ENCODE measurements at regions not wholly inside any gene's neighbourhood (a gene's known extent, or its start where the extent isn't known, plus 50 kb on each side); places are given as distances from the start of the nearest gene placed in this dataset.

GRCh38 chr9:89905606-89906338 is 301.0 kb downstream of the GADD45G start:
- no peaks in the 10 kb centered on the region for H3K9me3 Mint-ChIP-seq

GRCh38 chr9:89911721-89912604 is 307.2 kb downstream of the GADD45G start:
- H3K36me3 Mint-ChIP-seq = no peaks in the 10 kb centered on the region
- H3K9me3 Mint-ChIP-seq = no peaks in the 10 kb centered on the region
- H3K27ac Mint-ChIP-seq = no peak overlapping the region
- DNase-seq (ENCODE audit: low spot score in 2 of 2) = no peak
- ATAC-seq = no peak

More at GRCh38 chr9:89905606-89906338, 301.0 kb downstream of the GADD45G start:
- Mint-ChIP-seq H3K36me3 (no peaks in the 10 kb centered on the region), H3K27ac (no peak overlapping the region)
- ATAC-seq = no peak
- DNase-seq (ENCODE audit: low spot score in 2 of 2) = no peak

- no peak for ATAC-seq
- H3K9me3 Mint-ChIP-seq = no peaks in the 10 kb centered on the region
Measured at GRCh38 chr9:89912605-89912953, 307.8 kb downstream of the GADD45G start.

DNA sequence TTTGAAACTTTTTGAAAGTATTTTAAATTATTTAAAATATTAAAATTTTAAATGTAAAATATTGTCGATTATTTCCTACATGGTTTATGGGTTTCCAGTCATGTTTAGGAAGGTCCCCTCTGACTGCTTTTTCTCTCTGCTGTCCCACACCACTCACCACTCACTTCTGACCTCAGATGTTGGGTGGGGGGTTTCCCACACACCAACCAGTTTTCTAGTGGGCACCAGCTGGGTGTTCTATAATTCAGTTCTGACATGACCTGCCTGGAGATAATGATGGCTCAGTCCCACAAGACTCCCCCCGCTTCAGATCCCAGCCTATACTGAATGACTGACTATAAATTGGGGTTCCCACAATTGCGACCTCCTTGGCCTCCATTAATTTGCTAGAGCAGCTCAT is 310.4 kb downstream of the GADD45G start:
- H3K27ac Mint-ChIP-seq = no peak overlapping the region
- H3K36me3 Mint-ChIP-seq = no peaks in the 10 kb centered on the region
- H3K9me3 Mint-ChIP-seq = no peaks in the 10 kb centered on the region
- DNase-seq (ENCODE audit: low spot score in 2 of 2) = no peak
- peak in 1 of 2 donors; percentile 8 for ATAC-seq

More at GRCh38 chr9:89912605-89912953, 307.8 kb downstream of the GADD45G start:
- DNase-seq (ENCODE audit: low spot score in 2 of 2) = no peak
- Mint-ChIP-seq H3K36me3 (no peaks in the 10 kb centered on the region), H3K27ac (no peak overlapping the region)

GRCh38 chr9:89916001-89916597 is 311.3 kb downstream of the GADD45G start:
- Mint-ChIP-seq H3K9me3 (no peaks in the 10 kb centered on the region), H3K27ac (no peak overlapping the region), H3K36me3 (no peaks in the 10 kb centered on the region)
- DNase-seq (ENCODE audit: low spot score in 2 of 2) = no peak
- ATAC-seq = no peak

DNA sequence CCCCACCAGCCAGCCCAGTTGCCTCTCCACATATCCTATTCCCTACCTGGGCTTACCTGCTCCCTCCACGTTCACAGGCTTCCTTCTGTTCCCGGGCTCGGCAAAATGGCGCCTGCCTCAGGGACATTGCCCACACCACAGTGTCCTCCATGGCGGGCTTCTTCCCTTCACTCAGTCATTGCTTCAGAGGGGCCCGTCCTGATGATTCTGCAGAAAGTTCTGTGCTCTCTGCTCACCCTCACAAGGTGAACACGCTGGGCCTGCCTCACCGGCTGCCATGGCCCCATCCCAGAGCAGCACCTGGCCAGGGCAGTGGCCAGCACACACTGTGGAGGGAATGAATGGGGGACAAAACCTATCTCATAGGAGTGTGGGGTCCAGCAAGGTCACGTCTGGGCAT is 313.0 kb downstream of the GADD45G start:
- Mint-ChIP-seq H3K36me3 (no peaks in the 10 kb centered on the region), H3K27ac (no peak overlapping the region), H3K9me3 (no peaks in the 10 kb centered on the region)
- DNase-seq (ENCODE audit: low spot score in 2 of 2) (no peak), ATAC-seq (no peak)

GRCh38 chr9:89919171-89919681 is 314.4 kb downstream of the GADD45G start:
- Mint-ChIP-seq H3K27ac (no peak overlapping the region), H3K36me3 (no peaks in the 10 kb centered on the region), H3K9me3 (no peaks in the 10 kb centered on the region)
- DNase-seq (ENCODE audit: low spot score in 2 of 2) (peak in 1 of 2 donors; percentile 43), ATAC-seq (peak; percentile 64 to 73)

DNA sequence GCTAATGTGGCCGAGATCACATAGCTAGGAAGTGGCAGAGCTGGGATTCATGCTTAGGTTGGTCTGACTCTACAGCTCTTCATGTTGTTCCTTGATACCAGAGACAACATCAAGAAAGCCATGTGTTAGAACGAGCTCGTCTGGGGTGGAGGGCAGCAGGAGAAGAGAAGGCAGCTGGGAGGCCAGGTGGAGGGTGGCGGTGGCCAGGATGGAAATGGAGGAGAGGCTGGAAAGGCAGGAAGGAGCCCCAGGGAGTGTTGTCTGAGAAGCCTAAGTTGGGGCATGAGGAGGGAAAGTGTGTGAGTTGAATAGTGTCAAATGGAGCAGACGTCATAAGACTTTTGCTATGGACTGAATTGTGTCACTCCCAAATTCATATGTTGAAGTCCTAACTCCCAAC is 315.3 kb downstream of the GADD45G start:
- DNase-seq (ENCODE audit: low spot score in 2 of 2) (no peak), ATAC-seq (no peak)
- no peak overlapping the region for H3K27ac Mint-ChIP-seq
- H3K9me3 Mint-ChIP-seq = no peaks in the 10 kb centered on the region
- H3K36me3 Mint-ChIP-seq = no peaks in the 10 kb centered on the region

- DNase-seq (ENCODE audit: low spot score in 2 of 2) (no peak), ATAC-seq (no peak)
- no peak overlapping the region for H3K27ac Mint-ChIP-seq
- H3K36me3 Mint-ChIP-seq = no peaks in the 10 kb centered on the region
- no peaks in the 10 kb centered on the region for H3K9me3 Mint-ChIP-seq
Measured at GRCh38 chr9:89920951-89921350, 316.1 kb downstream of the GADD45G start.

- Mint-ChIP-seq H3K36me3 (no peaks in the 10 kb centered on the region), H3K9me3 (no peaks in the 10 kb centered on the region), H3K27ac (no peak overlapping the region)
- ATAC-seq = no peak
- DNase-seq (ENCODE audit: low spot score in 2 of 2) = no peak
Measured at GRCh38 chr9:89922099-89922498, 317.3 kb downstream of the GADD45G start.

DNA sequence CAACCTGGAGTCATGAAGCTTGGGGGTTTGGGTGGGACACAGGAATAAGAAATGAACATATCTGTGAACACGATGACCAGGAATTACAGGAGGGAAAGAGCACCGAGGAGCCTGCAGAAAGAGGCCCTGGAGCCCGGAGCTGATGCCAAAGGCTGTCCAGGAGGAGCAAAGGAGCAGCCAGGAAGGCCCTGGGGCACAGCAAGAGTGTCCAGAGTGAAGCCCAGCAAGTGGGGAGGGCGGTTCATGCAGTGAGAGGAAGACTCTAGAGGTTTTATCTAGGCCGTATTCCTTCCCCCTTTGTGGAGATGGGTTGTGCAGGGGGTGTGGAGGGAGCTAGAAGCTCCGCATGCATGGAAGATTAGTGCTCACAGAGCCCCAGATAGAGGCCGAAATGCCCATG is 318.4 kb downstream of the GADD45G start:
- no peaks in the 10 kb centered on the region for H3K9me3 Mint-ChIP-seq
- ATAC-seq (no peak), DNase-seq (ENCODE audit: low spot score in 2 of 2) (no peak)
- H3K27ac Mint-ChIP-seq = peak overlapping the region in 1 of 2 donors; percentile 85
- no peaks in the 10 kb centered on the region for H3K36me3 Mint-ChIP-seq

DNA sequence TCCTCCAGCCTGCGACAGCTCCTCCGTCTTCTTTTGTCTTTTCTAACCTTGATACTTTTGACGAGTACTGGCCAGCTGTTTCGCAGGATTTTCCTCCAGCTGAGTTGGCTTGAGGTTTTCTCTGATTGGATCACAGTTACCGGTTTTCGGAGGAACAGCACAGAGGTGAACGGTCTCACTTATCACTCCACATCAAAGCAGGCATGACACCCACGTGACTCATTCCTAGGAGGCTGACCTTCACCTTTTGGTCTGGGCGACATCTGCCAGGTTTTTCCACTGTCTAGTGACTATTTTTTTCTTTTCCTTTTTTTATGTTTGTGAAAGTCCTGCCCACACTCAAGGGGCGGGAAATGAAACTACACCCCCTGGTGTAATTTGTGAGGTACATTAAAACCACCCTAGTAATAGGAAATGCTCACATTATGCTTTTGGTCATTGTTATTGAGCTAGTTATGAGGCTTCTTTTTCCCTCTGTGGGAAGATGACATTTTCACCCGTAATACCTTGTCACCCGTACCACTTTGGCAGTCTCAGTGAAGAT is 319.2 kb downstream of the GADD45G start:
- ATAC-seq = peak; percentile 84 to 88

DNA sequence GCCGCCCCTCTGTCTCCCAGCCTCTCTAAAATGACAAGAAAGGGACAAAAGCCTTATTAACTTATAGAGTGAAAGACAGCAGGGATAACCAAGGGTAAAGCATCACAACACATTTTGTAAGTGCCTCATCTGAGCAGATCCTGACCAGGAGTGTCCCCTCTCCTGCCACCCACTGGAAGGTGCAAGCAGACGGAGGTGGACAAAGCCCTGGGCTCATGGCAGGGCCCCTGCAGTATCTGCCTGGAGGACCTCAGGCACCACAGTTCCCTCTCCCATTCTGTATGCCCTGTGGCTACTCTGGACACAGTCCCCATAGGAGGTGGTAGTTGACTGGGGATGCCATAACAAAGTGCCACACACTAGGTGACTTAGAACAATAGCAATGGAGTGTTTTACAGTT is 319.8 kb downstream of the GADD45G start:
- ATAC-seq = no peak
- DNase-seq (ENCODE audit: low spot score in 2 of 2) = no peak
- Mint-ChIP-seq H3K27ac (peak overlapping the region; percentile 75 to 85), H3K9me3 (no peaks in the 10 kb centered on the region), H3K36me3 (no peaks in the 10 kb centered on the region)

More for the DNA sequence above, 319.2 kb downstream of the GADD45G start:
- H3K27ac Mint-ChIP-seq = peak overlapping the region; percentile 75 to 85
- no peaks in the 10 kb centered on the region for H3K36me3 Mint-ChIP-seq
- peak; percentile 45 to 85 for DNase-seq (ENCODE audit: low spot score in 2 of 2)
- H3K9me3 Mint-ChIP-seq = no peaks in the 10 kb centered on the region

GRCh38 chr9:89926167-89926566 is 321.4 kb downstream of the GADD45G start:
- no peaks in the 10 kb centered on the region for H3K9me3 Mint-ChIP-seq
- H3K36me3 Mint-ChIP-seq = no peaks in the 10 kb centered on the region
- no peak for ATAC-seq
- DNase-seq (ENCODE audit: low spot score in 2 of 2) = no peak
- no peak overlapping the region for H3K27ac Mint-ChIP-seq

GRCh38 chr9:89926691-89927220 is 321.9 kb downstream of the GADD45G start:
- no peaks in the 10 kb centered on the region for H3K9me3 Mint-ChIP-seq
- H3K36me3 Mint-ChIP-seq = no peaks in the 10 kb centered on the region
- H3K27ac Mint-ChIP-seq = no peak overlapping the region
- DNase-seq (ENCODE audit: low spot score in 2 of 2) (no peak), ATAC-seq (no peak)

DNA sequence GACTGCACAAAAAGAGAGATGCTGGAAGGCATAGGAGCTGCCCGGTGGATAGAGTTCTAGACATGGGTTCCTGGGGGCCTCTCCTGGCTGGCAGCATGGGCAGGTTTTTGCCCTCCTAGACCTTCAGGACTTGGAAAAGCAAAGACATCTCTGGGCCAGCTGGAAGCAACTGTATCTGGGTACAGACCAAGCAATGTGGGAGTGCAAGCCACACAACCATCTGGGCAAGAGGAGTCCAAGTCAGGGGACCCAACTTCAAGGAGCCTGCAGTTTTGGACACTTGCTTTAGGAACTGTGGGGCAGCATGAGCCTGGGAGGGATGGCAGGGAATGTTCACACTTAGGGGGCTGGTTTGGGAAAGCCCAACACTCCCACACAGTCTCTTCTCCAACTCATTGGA is 323.3 kb downstream of the GADD45G start:
- ATAC-seq (no peak), DNase-seq (ENCODE audit: low spot score in 2 of 2) (no peak)
- no peaks in the 10 kb centered on the region for H3K9me3 Mint-ChIP-seq
- H3K36me3 Mint-ChIP-seq = no peaks in the 10 kb centered on the region
- H3K27ac Mint-ChIP-seq = no peak overlapping the region

All from activated naive CD4-positive, alpha-beta T cell treated with anti-CD3 and anti-CD28 coated beads, Interleukin-2, amount 50 U/mL, for 72 hours (primary cell).